ENCODE measurements at regions not wholly inside any gene's neighbourhood (a gene's known extent, or its start where the extent isn't known, plus 50 kb on each side); places are given as distances from the start of the nearest gene placed in this dataset.
"Not testable (repeated sequence)": the region's sequence is repeated elsewhere in the genome, so short reads cannot be mapped to it uniquely, and the experiment has no call there.

- no peak for DNase-seq
These were observed 111.5 kb upstream of the SVIL start for GRCh38 chr10:29746080-29746797.

GRCh38 chr10:29740981-29741545 is 106.3 kb upstream of the SVIL start:
- no peak for DNase-seq

- DNase-seq, result no peak
These were observed 103.6 kb upstream of the SVIL start for GRCh38 chr10:29738341-29738740.

- no peak for DNase-seq
These were observed 102.4 kb upstream of the SVIL start for GRCh38 chr10:29737074-29737593.

GRCh38 chr10:29736366-29737073 is 101.7 kb upstream of the SVIL start:
- DNase-seq, result no peak

GRCh38 chr10:29735628-29736365 is 101.0 kb upstream of the SVIL start:
- DNase-seq, result peak; percentile 51

- peak; percentile 49 for DNase-seq
These were observed 100.3 kb upstream of the SVIL start for GRCh38 chr10:29734962-29735627.

GRCh38 chr10:29734640-29734961 is 99.8 kb upstream of the SVIL start:
- DNase-seq, result no peak

- no peak for DNase-seq
These were observed 98.6 kb upstream of the SVIL start for GRCh38 chr10:29733323-29733722.

GRCh38 chr10:29732918-29733317 is 98.1 kb upstream of the SVIL start:
- no peak for DNase-seq

GRCh38 chr10:29731760-29732159 is 97.0 kb upstream of the SVIL start:
- DNase-seq, result no peak

GRCh38 chr10:29730969-29731368 is 96.2 kb upstream of the SVIL start:
- DNase-seq, result no peak

GRCh38 chr10:29730458-29730857 is 95.7 kb upstream of the SVIL start:
- DNase-seq, result peak; percentile 87

- no peak for DNase-seq
These were observed 93.8 kb upstream of the SVIL start for GRCh38 chr10:29728541-29729049.

GRCh38 chr10:29725927-29726326 is 91.2 kb upstream of the SVIL start:
- not testable (repeated sequence) for DNase-seq

GRCh38 chr10:29725133-29725720 is 90.5 kb upstream of the SVIL start:
- DNase-seq, result peak; percentile 96

- peak; percentile 32 for DNase-seq
These were observed 89.0 kb upstream of the SVIL start for GRCh38 chr10:29723726-29724125.

- no peak for DNase-seq
These were observed 88.0 kb upstream of the SVIL start for GRCh38 chr10:29722777-29723176.

- no peak for DNase-seq
These were observed 85.4 kb upstream of the SVIL start for GRCh38 chr10:29720149-29720548.

- DNase-seq, result no peak
These were observed 84.5 kb upstream of the SVIL start for GRCh38 chr10:29719281-29719675.

GRCh38 chr10:29715296-29715695 is 80.5 kb upstream of the SVIL start:
- no peak for DNase-seq

Measured in MV-4-11 (cell line).